ENCODE measurements at regions not wholly inside any gene's neighbourhood (a gene's known extent, or its start where the extent isn't known, plus 50 kb on each side); places are given as distances from the start of the nearest gene placed in this dataset.
"Not testable (repeated sequence)": the region's sequence is repeated elsewhere in the genome, so short reads cannot be mapped to it uniquely, and the experiment has no call there.

DNA sequence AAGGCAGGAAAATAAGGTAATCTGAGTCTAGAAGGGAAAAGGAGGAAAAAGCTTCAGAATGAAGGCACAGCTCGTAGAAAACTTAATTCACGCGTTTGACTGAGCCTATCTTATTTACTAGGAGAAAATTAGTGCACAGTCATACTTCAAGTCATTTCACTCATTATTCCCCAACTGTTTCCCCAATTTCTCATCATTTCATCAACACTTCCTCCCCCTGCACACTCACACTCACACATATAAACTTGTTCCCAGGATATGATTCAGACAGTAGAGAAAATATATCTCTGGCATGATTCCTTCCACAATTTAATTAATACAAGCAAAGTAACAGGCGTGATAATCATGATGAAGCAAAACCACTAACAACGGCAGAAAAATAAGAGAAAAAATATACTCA, 94.5 kb upstream of the F13A1 start:
- no peak for DNase-seq

DNA sequence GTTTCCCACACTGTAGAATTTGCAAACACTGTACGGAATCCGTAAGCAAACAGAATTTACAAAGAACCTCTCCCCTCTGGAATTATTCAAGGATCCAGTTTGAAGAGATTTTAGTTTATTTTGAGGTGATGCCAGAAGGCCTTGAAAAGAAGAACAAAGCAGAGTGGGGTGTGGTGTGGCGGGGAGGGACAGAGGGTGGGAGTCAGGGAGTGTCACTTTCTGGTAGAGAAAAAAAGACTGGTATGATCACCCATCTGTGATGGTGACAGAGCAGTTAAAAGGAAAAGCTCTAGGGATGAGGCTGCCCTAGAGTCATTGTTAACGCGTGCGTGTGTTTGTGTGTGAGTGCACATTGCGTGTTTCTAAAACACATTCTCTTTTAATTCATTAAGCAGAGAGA, 97.0 kb upstream of the F13A1 start:
- DNase-seq: no peak

DNA sequence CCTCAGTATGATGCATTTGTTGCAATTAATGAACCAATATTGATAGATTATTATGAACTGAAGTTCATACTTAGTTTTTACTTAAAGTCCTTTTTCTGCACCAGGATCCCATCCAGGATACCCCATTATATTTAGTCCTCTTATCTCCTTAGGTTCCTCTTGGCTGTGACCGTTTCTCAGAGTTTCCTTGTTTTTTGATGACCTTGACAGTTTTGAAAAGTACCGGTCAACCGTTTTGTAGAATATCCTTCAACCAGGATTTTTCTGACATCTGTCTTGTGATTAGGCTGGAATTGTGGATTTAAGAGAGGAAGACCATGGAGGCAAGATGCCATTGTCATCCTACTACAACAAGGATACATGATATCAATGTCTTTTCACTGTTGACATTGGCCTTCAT, 98.0 kb upstream of the F13A1 start:
- DNase-seq: no peak

DNA sequence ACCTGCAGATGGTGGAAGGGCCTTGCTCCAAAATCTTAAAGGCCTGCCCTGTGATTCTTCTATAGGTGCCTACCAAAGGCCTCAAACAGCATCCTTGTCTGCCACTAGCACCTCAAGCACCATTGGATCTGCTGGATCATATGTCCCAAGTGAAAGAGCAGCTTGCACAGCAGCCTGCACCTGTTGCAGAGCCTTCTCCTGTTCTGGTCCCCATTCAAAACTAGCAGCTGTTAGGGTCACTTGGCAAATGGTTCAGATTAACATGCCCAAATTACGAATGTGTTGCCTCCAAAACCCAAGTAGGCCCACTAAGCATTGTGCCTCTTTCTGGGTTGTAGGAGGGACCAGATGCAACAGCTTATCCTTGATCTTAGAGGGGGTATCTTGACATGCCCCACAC, 99.6 kb upstream of the F13A1 start:
- no peak for DNase-seq

GRCh38 chr6:6434151-6434550, 113.7 kb upstream of the F13A1 start:
- DNase-seq: no peak

DNA sequence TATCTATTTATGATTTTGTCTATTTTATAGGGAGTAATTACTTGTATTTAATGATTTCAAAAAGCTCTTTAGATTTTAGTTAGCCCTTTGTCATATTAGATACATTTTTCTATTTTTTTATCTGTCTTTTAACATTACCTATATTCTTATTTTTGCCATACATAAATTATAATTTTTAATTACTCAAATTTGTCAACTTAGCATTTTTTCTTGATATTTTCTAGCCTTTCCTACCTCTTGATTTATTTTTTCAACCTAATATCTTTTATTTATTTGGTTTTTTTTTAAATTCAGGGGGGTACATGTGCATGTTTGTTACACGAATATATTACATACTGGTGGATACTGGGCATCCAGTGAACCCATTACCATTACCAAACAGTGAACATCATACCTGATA, 114.3 kb upstream of the F13A1 start:
- no peak for DNase-seq

DNA sequence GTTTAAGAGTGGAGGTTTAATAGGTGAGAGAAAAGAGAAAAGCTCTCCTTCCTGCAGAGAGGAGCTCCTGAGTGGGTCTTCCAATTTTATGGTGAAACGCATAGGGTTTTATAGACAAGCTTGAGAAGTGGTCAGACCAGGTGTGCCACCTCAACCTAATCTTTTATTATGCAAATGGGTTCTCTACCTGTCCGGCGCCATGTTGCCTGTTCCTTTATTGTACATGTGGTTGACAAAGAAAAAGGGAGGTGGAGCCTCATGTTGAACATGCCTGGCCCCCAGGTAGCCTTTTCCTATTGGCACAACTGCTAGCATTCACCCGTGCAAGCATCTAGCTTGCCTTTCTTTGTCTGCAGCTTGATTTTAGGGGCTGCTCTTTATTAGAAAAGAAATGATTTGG, 115.9 kb upstream of the F13A1 start:
- DNase-seq: no peak

GRCh38 chr6:6436946-6437345, 116.5 kb upstream of the F13A1 start:
- no peak for DNase-seq

DNA sequence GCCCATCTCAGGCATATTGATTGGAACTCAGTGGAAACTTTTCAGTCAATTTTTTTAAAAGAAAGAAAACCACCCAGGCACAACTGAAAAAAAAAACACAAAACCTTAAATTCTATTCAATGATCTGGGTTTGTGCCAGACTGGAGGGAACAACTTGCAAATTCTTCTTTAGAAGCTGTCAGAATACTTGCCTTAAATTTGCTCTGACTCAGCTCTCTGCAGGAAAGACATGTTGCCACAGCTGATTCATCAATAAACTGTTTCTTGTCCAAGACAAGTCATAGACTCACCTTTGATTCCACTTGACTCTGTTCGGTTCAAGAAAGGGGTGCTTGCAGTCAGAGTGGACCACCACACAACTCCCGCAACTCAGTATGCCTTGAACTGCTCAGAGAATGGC, 117.8 kb upstream of the F13A1 start:
- no peak for DNase-seq

GRCh38 chr6:6439778-6440177, 119.3 kb upstream of the F13A1 start:
- no peak for DNase-seq

GRCh38 chr6:6452002-6452401, 131.5 kb upstream of the F13A1 start:
- DNase-seq: no peak

DNA sequence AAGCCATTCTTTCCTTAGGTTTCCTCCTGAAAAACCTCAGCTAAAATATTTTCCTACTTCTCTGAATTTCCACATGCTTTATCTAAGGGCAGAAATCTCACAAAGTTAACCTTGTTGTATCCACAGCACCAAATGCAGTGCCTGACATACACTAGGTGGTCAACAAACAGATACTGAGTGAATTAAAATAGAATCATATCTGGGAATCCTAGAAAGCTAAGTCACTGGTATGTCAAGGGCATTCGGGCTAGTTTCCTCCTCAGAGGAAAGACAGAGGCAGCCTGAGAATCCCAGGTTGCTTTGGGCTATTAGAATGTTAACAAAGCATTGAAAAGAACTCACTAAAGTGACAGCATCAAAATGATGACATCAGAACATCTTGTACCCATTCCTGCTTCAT, 132.7 kb upstream of the F13A1 start:
- DNase-seq: no peak

DNA sequence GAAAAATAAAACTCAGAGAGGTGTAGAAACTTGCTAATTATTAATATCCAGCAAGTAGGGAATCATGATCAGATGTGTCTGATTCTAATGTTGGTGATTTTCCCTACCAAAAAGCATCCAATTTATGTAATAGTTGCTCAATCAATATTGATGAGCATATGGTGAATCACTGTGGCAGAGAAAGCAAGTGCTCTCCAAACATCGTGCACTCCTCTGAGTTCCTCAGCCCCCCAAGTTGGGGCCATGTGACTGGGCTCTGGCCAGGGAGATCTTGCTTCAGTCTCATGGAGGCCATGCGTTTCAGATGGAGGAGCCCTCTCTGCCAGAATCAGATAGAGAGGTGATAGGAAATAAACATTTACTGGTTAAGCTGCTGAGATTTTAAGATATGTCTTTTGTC, 133.2 kb upstream of the LY86 start:
- DNase-seq: no peak

GRCh38 chr6:6458172-6458571, 130.3 kb upstream of the LY86 start:
- DNase-seq: no peak

GRCh38 chr6:6459963-6460362, 128.6 kb upstream of the LY86 start:
- DNase-seq: not testable (repeated sequence)

DNA sequence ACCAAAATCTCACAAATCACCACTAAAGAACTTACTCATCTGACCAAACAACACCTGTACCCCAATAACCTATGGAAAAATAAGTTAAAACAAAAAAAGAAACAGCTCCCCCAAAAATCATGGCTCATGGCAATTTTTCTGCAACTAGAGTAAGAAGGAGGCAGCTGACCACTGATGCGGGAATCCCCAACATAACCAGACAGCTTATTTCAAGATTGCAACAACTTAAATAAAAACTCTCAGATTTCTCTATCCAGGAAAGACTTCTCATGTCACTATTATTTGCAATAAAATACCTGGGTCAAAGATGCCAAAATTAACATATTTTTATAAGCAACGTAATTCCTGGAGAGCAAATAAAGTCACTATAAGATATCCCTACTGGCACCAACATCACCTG, 128.1 kb upstream of the LY86 start:
- no peak for DNase-seq

- DNase-seq: no peak
Observed at GRCh38 chr6:6461138-6461537, 127.4 kb upstream of the LY86 start.

GRCh38 chr6:6466967-6467761, 121.4 kb upstream of the LY86 start:
- no peak for DNase-seq

DNA sequence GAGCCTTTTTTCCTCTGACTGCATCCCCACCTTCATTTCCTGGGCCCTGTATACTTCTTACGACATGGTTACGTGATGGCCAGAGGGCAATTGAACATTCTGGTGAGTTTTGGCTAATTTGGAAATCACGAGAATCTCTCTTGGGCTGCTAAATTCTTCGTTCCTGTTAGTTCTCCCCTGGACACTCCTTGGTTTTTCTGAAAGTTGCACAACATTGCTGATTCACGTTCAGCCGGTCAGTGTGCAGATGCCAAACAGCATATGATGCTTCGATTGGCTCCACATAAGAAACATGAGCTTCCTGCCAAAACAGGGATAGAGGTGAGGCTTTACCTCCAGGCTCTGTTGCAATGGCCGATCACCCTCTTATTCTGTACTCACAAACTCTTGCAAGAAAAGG, 119.4 kb upstream of the LY86 start:
- DNase-seq: no peak

GRCh38 chr6:6470123-6470522, 118.4 kb upstream of the LY86 start:
- no peak for DNase-seq

DNA sequence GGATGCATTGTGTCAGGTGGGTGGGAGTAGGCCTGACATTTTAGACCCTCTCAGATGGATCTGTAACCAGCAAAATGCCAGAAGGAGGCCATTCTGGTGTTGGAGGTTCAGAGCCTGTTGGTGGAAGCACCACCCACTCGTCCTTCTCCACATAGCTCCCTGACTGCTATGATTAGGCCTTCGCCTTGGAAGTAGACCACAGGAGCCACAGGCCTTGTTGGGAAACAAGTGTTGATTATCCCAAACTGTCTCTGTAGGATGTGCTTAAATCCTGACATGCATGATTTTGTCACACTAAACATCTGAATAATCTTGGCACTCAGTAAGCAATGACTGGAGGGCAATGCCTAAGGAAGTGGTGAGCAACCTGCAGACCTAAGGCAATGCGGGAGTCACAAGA, 117.2 kb upstream of the LY86 start:
- no peak for DNase-seq

GRCh38 chr6:6474170-6474920, 114.2 kb upstream of the LY86 start:
- DNase-seq: no peak

DNA sequence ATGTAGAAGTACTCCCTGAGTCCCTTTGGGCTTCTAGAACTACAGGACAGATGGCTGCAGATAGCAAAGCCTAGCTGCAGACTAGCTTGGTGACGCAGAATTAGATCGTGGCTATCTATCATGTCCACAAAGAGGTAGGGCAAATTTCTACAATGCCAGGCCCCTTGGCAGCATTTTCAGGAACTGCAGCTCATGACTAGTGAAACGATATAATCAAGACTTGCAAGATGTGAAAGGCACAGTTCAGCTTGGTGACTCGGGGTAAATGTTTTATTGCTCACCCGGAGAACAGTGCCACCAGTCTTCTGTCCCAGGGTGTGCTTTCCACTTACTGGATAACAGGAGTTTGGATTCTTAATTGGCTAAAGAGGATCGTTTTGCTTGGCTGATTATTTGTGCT, 108.7 kb upstream of the LY86 start:
- DNase-seq: no peak

DNA sequence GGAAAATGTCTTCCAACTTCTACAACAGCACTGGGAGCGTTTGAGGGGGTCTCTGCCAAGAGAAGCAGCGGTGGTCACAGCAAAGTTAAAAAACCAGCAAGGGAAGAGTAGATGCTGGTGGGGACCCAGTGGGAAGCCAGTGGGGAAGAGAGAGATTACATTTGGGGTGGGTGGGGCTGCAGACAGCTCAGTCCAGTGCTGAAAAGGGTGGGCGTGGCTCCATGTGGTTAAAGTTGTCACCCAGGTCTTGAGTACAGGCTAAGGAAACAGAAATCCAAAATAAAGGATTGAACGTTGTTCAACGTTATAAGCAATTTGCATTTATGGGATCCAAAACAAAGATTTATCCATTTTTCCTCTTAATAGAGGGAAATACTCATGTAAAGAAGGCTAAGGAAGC, 106.3 kb upstream of the LY86 start:
- no peak for DNase-seq

- DNase-seq: no peak
Observed at GRCh38 chr6:6483168-6483567, 105.4 kb upstream of the LY86 start.
